ENCODE measurements at regions not wholly inside any gene's neighbourhood (a gene's known extent, or its start where the extent isn't known, plus 50 kb on each side); places are given as distances from the start of the nearest gene placed in this dataset.

DNA sequence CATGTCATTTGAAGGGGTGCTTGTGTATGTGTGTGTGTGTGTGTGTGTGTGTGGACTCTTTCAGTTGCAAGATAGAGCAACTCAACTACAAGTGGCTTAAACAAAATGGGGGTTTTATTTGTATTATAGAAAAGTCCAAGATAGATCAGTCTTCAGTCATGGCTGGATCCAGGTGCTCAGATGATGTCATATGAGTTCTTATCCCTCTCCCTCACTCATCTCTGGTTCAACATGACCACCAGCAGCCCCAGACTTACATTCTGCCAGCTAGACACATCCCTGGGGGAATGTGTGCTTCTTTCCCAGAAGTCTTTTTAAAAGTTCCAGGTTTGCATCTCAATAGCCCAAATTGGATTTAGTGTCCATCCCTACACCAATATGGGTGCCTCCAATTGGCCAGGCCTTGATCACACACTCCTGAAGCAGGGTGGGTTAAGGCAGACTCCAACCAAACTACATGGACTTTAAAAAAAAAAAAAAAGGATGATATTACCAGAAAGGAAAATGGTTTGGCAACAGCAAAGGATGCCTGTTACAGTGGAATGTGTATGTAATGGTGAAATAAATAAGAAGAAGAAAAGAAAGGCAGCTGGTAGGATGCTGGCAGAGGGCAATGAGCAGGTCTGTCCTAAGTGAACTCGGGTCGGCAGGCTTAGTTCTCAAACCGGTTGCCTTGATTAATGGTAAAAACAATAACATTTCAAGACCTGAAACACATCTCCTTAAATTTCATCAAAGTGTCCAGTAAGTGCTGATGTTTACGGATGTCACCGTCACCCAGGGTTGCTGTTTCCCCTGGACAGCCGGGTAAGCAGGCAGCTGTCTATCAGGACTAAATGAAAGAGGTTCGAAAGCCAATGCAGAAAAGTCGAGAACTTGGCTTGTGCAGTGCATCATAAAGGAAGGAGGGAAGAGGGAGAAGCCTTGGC is 107.7 kb downstream of the SMIM20 start:
- H4K8ac ChIP-seq (ENCODE audit: low read length), result no peak overlapping the region
- peaks cover 0 to 9% of the 10 kb centered on the region in 2 experiments for H3K36me3 ChIP-seq (ENCODE audit: control insufficient read depth in 1 of 2, insufficient read depth in 2 of 2, low read depth in 1 of 2, low read length in 2 of 2)
- no peak overlapping the region for H2AFZ ChIP-seq (ENCODE audit: low read depth, low read length)
- H3K9ac ChIP-seq (ENCODE audit: low read length), result peak overlapping the region; percentile 80
- H3K9me3 ChIP-seq (ENCODE audit: control insufficient read depth, low read length), result no peaks in the 10 kb centered on the region
- no peak overlapping the region for H2BK5ac ChIP-seq (ENCODE audit: low read depth, low read length, poor library complexity, severe bottlenecking)
- DNase-seq, result no peak
- no peak overlapping the region for H3K4me2 ChIP-seq (ENCODE audit: low read length, poor library complexity, severe bottlenecking)
- H3K23ac ChIP-seq (ENCODE audit: low read length in 2 of 2), result no peak overlapping the region
- H3K18ac ChIP-seq (ENCODE audit: low read depth in 1 of 2, low read length in 2 of 2), result no peak overlapping the region
- peak overlapping the region in 1 of 2 experiments; percentile 68 for H3K4me3 ChIP-seq (ENCODE audit: insufficient read depth in 1 of 2, low read depth in 1 of 2, low read length in 2 of 2)
- H3K4ac ChIP-seq (ENCODE audit: low read depth in 1 of 2, low read length in 2 of 2), result no peak overlapping the region
- H3K27me3 ChIP-seq (ENCODE audit: control insufficient read depth in 1 of 2, insufficient read depth in 1 of 2, low read length in 2 of 2), result no peaks in the 10 kb centered on the region
- no peak overlapping the region for H3K27ac ChIP-seq (ENCODE audit: low read length, poor library complexity, severe bottlenecking)
- WGBS, result 61% methylated on average over 8 of the region's 8 CpGs
- no peak overlapping the region for H2BK12ac ChIP-seq (ENCODE audit: low read length in 2 of 2)
- no peak overlapping the region for H2AK5ac ChIP-seq (ENCODE audit: low read length, severe bottlenecking)
- H3K14ac ChIP-seq (ENCODE audit: low read length in 2 of 2), result no peak overlapping the region
- no peak overlapping the region for H4K91ac ChIP-seq (ENCODE audit: low read length)
- no peaks in the 10 kb centered on the region for H3K79me1 ChIP-seq (replicated peaks; ENCODE audit: low read length, poor library complexity, severe bottlenecking)
- no peak overlapping the region for H2BK120ac ChIP-seq (ENCODE audit: low read depth, low read length)
- H2BK15ac ChIP-seq (ENCODE audit: low read depth, poor library complexity, severe bottlenecking), result no peak overlapping the region
- peaks cover 8% of the 10 kb centered on the region for H3K4me1 ChIP-seq (ENCODE audit: control insufficient read depth, insufficient read depth, low read depth, low read length)

- no peak overlapping the region for H2AFZ ChIP-seq (ENCODE audit: low read depth, low read length)
- H3K9me3 ChIP-seq (ENCODE audit: control insufficient read depth, low read length), result no peaks in the 10 kb centered on the region
- peak overlapping the region; percentile 80 for H3K9ac ChIP-seq (ENCODE audit: low read length)
- H2BK5ac ChIP-seq (ENCODE audit: low read depth, low read length, poor library complexity, severe bottlenecking), result no peak overlapping the region
- H3K79me1 ChIP-seq (replicated peaks; ENCODE audit: low read length, poor library complexity, severe bottlenecking), result no peaks in the 10 kb centered on the region
- H3K36me3 ChIP-seq (ENCODE audit: control insufficient read depth in 1 of 2, insufficient read depth in 2 of 2, low read depth in 1 of 2, low read length in 2 of 2), result peaks cover 0 to 9% of the 10 kb centered on the region in 2 experiments
- no peak overlapping the region for H2BK15ac ChIP-seq (ENCODE audit: low read depth, poor library complexity, severe bottlenecking)
- H4K91ac ChIP-seq (ENCODE audit: low read length), result no peak overlapping the region
- peak overlapping the region; percentile 10 for H3K4me2 ChIP-seq (ENCODE audit: low read length, poor library complexity, severe bottlenecking)
- H3K4ac ChIP-seq (ENCODE audit: low read depth in 1 of 2, low read length in 2 of 2), result no peak overlapping the region
- no peak overlapping the region for H3K27ac ChIP-seq (ENCODE audit: low read length, poor library complexity, severe bottlenecking)
- H3K27me3 ChIP-seq (ENCODE audit: control insufficient read depth in 1 of 2, insufficient read depth in 1 of 2, low read length in 2 of 2), result no peaks in the 10 kb centered on the region
- no peak overlapping the region for H2AK5ac ChIP-seq (ENCODE audit: low read length, severe bottlenecking)
- no peak overlapping the region for H3K18ac ChIP-seq (ENCODE audit: low read depth in 1 of 2, low read length in 2 of 2)
- peak overlapping the region in 1 of 2 experiments; percentile 68 for H3K4me3 ChIP-seq (ENCODE audit: insufficient read depth in 1 of 2, low read depth in 1 of 2, low read length in 2 of 2)
- H3K14ac ChIP-seq (ENCODE audit: low read length in 2 of 2), result no peak overlapping the region
- H2BK120ac ChIP-seq (ENCODE audit: low read depth, low read length), result no peak overlapping the region
- H2BK12ac ChIP-seq (ENCODE audit: low read length in 2 of 2), result peak overlapping the region in 1 of 2 experiments; percentile 67
- no peak overlapping the region for H4K8ac ChIP-seq (ENCODE audit: low read length)
- H3K23ac ChIP-seq (ENCODE audit: low read length in 2 of 2), result peak overlapping the region in 1 of 2 experiments; percentile 68
- WGBS, result 55% methylated on average over 7 of the region's 7 CpGs
- H3K4me1 ChIP-seq (ENCODE audit: control insufficient read depth, insufficient read depth, low read depth, low read length), result peaks cover 8% of the 10 kb centered on the region
- peak; percentile 73 for DNase-seq
Observed at GRCh38 chr4:26022346-26023202, 108.6 kb downstream of the SMIM20 start.

DNA sequence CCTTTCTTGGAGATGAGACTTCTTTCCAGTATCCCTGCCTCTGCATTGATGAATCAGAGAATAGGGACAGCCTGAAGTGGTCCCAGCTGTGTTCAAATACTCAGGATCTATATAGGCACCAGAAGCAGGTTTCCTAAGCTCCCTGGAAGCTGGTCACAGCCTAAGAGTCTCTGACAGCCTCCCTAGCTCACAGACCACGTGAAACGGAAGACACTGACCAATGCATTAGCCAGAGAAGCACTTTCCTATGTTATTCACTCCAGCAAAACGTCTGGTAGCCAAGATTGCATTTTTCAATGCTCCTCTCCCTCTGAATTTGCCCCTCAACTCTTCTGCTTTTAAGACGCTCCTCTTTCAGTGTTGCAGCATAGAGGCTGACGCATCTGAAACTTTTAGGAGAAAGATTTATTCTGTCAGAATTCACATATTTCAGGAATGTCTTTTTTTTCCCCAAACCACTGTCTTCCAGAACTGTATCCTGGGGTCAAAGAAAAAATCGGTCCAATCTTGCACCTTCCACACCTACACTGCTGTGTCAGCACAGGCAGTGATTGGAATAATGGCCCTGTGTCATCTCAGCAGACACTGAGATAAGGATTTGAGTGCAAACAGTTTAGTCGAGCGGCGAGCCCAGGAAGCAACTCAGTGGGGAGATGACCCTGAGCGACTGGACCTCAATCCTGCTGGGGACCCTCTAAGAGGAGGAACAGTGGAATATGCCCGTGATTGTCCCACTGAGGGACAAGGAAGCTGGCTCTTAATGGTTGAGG is 109.4 kb downstream of the SMIM20 start:
- H2BK5ac ChIP-seq (ENCODE audit: low read depth, low read length, poor library complexity, severe bottlenecking), result no peak overlapping the region
- no peaks in the 10 kb centered on the region for H3K79me1 ChIP-seq (replicated peaks; ENCODE audit: low read length, poor library complexity, severe bottlenecking)
- peaks cover 0 to 9% of the 10 kb centered on the region in 2 experiments for H3K36me3 ChIP-seq (ENCODE audit: control insufficient read depth in 1 of 2, insufficient read depth in 2 of 2, low read depth in 1 of 2, low read length in 2 of 2)
- H3K9ac ChIP-seq (ENCODE audit: low read length), result peak overlapping the region; percentile 80
- H4K8ac ChIP-seq (ENCODE audit: low read length), result no peak overlapping the region
- H3K4me1 ChIP-seq (ENCODE audit: control insufficient read depth, insufficient read depth, low read depth, low read length), result peaks cover 8% of the 10 kb centered on the region
- H3K4ac ChIP-seq (ENCODE audit: low read depth in 1 of 2, low read length in 2 of 2), result no peak overlapping the region
- H2BK15ac ChIP-seq (ENCODE audit: low read depth, poor library complexity, severe bottlenecking), result no peak overlapping the region
- no peak overlapping the region for H2BK120ac ChIP-seq (ENCODE audit: low read depth, low read length)
- H3K18ac ChIP-seq (ENCODE audit: low read depth in 1 of 2, low read length in 2 of 2), result no peak overlapping the region
- H2AFZ ChIP-seq (ENCODE audit: low read depth, low read length), result no peak overlapping the region
- no peak overlapping the region for H3K23ac ChIP-seq (ENCODE audit: low read length in 2 of 2)
- H3K9me3 ChIP-seq (ENCODE audit: control insufficient read depth, low read length), result no peaks in the 10 kb centered on the region
- no peak overlapping the region for H2AK5ac ChIP-seq (ENCODE audit: low read length, severe bottlenecking)
- DNase-seq, result peak; percentile 63
- peak overlapping the region in 1 of 2 experiments; percentile 15 for H2BK12ac ChIP-seq (ENCODE audit: low read length in 2 of 2)
- no peak overlapping the region for H4K91ac ChIP-seq (ENCODE audit: low read length)
- H3K27me3 ChIP-seq (ENCODE audit: control insufficient read depth in 1 of 2, insufficient read depth in 1 of 2, low read length in 2 of 2), result no peaks in the 10 kb centered on the region
- WGBS, result 71% methylated on average over 11 of the region's 11 CpGs
- H3K4me3 ChIP-seq (ENCODE audit: insufficient read depth in 1 of 2, low read depth in 1 of 2, low read length in 2 of 2), result peak overlapping the region in 1 of 2 experiments; percentile 68
- H3K27ac ChIP-seq (ENCODE audit: low read length, poor library complexity, severe bottlenecking), result no peak overlapping the region
- no peak overlapping the region for H3K14ac ChIP-seq (ENCODE audit: low read length in 2 of 2)
- no peak overlapping the region for H3K4me2 ChIP-seq (ENCODE audit: low read length, poor library complexity, severe bottlenecking)
